Sigmoid colon (tissue), 4 donors: ENCODE measurements at regions not wholly inside any gene's neighbourhood (a gene's known extent, or its start where the extent isn't known, plus 50 kb on each side); places are given as distances from the start of the nearest gene placed in this dataset.

Experiments used
- CTCF ChIP-seq, 4 experiments: fragments of 450-650 bp in 3 of 4; fragments of 200-600 bp in 1 of 4; IDR thresholded peaks; one replicate each; pipeline ENCODE4 v1.5.1; 2016 to 2019; ENCODE audit warnings: antibody characterized with exemption in 4 of 4, mild to moderate bottlenecking in 3 of 4, moderate library complexity in 2 of 4
- POLR2AphosphoS5 ChIP-seq, 4 donors: sonication (generic); formaldehyde crosslinking; IDR thresholded peaks; one replicate each; pipeline ENCODE4 v1.6.1; 2017; ENCODE audit warnings: antibody characterized with exemption in 4 of 4

GRCh38 chr6:44569131-44569530, 181.6 kb downstream of the CDC5L start:
- TF ChIP-seq CTCF (IDR thresholded peaks at IDR 0.05) (no peak), POLR2AphosphoS5 (IDR thresholded peaks at IDR 0.05) (no peak)
